ENCODE measurements at regions not wholly inside any gene's neighbourhood (a gene's known extent, or its start where the extent isn't known, plus 50 kb on each side); places are given as distances from the start of the nearest gene placed in this dataset.

DNA sequence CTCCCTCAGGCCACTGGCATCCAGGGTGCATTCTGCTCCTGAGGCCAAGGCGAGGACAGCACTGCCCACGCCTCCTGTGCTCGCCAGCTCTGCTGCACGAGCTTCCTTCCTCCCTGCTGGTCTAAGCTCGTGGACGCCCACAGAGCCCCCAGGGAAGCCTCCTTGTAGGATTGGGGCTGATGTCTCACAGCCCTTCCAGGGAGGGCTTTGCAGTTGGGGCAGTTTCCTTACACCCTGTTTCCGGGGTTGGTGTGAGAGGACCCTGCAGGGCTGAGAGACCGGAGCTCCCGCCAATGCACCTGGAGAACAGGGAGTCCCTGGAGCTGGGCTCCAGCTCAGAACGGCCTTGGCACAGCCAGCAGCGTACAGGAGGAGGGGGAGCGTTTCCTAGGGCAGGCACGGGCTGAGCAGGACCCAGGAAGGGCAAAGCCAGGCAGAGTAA, 172.4 kb upstream of the PDE10A start (continued):
- TF ChIP-seq, protein P1, sequence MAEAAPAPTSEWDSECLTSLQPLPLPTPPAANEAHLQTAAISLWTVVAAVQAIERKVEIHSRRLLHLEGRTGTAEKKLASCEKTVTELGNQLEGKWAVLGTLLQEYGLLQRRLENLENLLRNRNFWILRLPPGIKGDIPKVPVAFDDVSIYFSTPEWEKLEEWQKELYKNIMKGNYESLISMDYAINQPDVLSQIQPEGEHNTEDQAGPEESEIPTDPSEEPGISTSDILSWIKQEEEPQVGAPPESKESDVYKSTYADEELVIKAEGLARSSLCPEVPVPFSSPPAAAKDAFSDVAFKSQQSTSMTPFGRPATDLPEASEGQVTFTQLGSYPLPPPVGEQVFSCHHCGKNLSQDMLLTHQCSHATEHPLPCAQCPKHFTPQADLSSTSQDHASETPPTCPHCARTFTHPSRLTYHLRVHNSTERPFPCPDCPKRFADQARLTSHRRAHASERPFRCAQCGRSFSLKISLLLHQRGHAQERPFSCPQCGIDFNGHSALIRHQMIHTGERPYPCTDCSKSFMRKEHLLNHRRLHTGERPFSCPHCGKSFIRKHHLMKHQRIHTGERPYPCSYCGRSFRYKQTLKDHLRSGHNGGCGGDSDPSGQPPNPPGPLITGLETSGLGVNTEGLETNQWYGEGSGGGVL (tag by site-specific recombination; IDR thresholded peaks at IDR 0.05): no peak
- TF ChIP-seq, protein P2, sequence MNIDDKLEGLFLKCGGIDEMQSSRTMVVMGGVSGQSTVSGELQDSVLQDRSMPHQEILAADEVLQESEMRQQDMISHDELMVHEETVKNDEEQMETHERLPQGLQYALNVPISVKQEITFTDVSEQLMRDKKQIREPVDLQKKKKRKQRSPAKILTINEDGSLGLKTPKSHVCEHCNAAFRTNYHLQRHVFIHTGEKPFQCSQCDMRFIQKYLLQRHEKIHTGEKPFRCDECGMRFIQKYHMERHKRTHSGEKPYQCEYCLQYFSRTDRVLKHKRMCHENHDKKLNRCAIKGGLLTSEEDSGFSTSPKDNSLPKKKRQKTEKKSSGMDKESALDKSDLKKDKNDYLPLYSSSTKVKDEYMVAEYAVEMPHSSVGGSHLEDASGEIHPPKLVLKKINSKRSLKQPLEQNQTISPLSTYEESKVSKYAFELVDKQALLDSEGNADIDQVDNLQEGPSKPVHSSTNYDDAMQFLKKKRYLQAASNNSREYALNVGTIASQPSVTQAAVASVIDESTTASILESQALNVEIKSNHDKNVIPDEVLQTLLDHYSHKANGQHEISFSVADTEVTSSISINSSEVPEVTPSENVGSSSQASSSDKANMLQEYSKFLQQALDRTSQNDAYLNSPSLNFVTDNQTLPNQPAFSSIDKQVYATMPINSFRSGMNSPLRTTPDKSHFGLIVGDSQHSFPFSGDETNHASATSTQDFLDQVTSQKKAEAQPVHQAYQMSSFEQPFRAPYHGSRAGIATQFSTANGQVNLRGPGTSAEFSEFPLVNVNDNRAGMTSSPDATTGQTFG (tag by site-specific recombination; IDR thresholded peaks at IDR 0.05; ENCODE audit: borderline replicate concordance): no peak
- TF ChIP-seq ZNF174 (tag by site-specific recombination; IDR thresholded peaks at IDR 0.05) (no peak), ZNF530 (tag by site-specific recombination; IDR thresholded peaks at IDR 0.05; ENCODE audit: low read depth) (no peak), BCL11B (tag by site-specific recombination; IDR thresholded peaks at IDR 0.05; ENCODE audit: low read depth) (no peak), KLF1 (tag by site-specific recombination; IDR thresholded peaks at IDR 0.05) (no peak), ZNF558 (tag by site-specific recombination; IDR thresholded peaks at IDR 0.05) (no peak), ZNF707 (tag by site-specific recombination; IDR thresholded peaks at IDR 0.05) (no peak), ZNF654 (tag by site-specific recombination; IDR thresholded peaks at IDR 0.05; ENCODE audit: low read depth) (no peak), ZNF16 (tag by site-specific recombination; IDR thresholded peaks at IDR 0.05; ENCODE audit: low read depth) (no peak), ZNF544 (tag by site-specific recombination; IDR thresholded peaks at IDR 0.05) (no peak), ZNF596 (tag by site-specific recombination; IDR thresholded peaks at IDR 0.05) (no peak), ZBTB48 (tag by site-specific recombination; IDR thresholded peaks at IDR 0.05) (no peak), ZNF776 (tag by site-specific recombination; IDR thresholded peaks at IDR 0.05; ENCODE audit: borderline replicate concordance) (no peak), ZIC2 (tag by site-specific recombination; IDR thresholded peaks at IDR 0.05) (peak; percentile 66), ZNF221 (tag by site-specific recombination; IDR thresholded peaks at IDR 0.05; ENCODE audit: borderline replicate concordance) (no peak), ZNF416 (tag by site-specific recombination; IDR thresholded peaks at IDR 0.05) (no peak), EGR2 (tag by site-specific recombination; IDR thresholded peaks at IDR 0.05; ENCODE audit: low read depth) (peak; percentile 47)
- TF ChIP-seq, protein P3, sequence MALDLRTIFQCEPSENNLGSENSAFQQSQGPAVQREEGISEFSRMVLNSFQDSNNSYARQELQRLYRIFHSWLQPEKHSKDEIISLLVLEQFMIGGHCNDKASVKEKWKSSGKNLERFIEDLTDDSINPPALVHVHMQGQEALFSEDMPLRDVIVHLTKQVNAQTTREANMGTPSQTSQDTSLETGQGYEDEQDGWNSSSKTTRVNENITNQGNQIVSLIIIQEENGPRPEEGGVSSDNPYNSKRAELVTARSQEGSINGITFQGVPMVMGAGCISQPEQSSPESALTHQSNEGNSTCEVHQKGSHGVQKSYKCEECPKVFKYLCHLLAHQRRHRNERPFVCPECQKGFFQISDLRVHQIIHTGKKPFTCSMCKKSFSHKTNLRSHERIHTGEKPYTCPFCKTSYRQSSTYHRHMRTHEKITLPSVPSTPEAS (tag by site-specific recombination; IDR thresholded peaks at IDR 0.05): no peak
- TF ChIP-seq, protein P4, sequence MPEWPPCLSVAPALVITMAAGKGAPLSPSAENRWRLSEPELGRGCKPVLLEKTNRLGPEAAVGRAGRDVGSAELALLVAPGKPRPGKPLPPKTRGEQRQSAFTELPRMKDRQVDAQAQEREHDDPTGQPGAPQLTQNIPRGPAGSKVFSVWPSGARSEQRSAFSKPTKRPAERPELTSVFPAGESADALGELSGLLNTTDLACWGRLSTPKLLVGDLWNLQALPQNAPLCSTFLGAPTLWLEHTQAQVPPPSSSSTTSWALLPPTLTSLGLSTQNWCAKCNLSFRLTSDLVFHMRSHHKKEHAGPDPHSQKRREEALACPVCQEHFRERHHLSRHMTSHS (tag by site-specific recombination; IDR thresholded peaks at IDR 0.05): no peak

DNA sequence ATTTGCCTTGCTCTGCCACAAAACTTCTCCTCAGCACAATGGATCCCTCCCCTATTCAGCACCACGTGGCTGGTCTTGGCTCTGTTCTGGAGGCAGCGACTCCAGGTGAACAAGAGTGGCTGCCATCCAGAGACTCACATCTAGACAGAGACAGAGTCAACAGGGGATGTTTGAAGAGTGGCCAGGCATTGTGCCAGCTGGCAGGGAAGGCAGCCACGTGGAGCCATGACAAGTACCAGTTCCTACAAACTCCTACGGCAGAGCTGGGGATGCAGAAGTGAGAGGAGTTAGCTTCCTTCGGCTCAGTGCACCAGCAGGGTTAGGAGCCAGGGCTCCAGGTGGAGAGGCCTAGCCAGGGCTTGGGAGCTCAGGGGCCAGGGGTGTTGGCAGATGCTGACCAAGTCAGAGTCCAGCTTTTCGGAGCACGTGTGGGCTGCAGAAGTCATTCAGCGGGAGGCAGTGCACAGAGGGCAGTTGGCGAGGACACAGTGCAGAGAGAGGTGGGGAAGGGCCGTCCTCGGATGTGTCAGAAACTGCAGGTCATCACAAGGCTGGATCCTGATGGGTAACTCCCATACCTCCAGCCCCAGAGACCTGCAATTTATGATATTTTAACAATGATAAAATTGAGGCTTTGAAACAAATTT, 171.7 kb upstream of the PDE10A start:
- Histone ChIP-seq H3K27ac (ENCODE audit: extremely low read depth, low read depth, low read length) (no peak overlapping the region; the same call in 1 of the 2 replicates), H3K4me1 (ENCODE audit: control insufficient read depth, insufficient read depth, low read length) (peaks cover 2% of the 10 kb centered on the region; the same call in 1 of the 2 replicates), H3K36me3 (ENCODE audit: control insufficient read depth in 2 of 2, insufficient read depth in 1 of 2, low read length in 2 of 2) (no peaks in the 10 kb centered on the region), H3K9me3 (ENCODE audit: control insufficient read depth, insufficient read depth, low read depth, low read length) (no peaks in the 10 kb centered on the region), H3K4me3 (ENCODE audit: low read depth, low read length) (no peak overlapping the region)
- ChIA-PET POLR2A (no interaction called here), CTCF (interaction anchor here (1.4 kb wide), 1 partner anchor 106 kb away, joined by 3 read pairs; no protein-coding TSS in a partner anchor)
- no peak for TF ChIP-seq ZNF549 (tag by site-specific recombination; IDR thresholded peaks at IDR 0.05)
- TF ChIP-seq ZSCAN30 (tag by site-specific recombination; IDR thresholded peaks at IDR 0.05): peak; percentile 17; the same call in 1 of the 2 replicates
- no peak for TF ChIP-seq PRDM1 (tag by site-specific recombination; IDR thresholded peaks at IDR 0.05)
- TF ChIP-seq SP3 (tag by site-specific recombination; IDR thresholded peaks at IDR 0.05): no peak
- TF ChIP-seq ZNF658 (tag by site-specific recombination; IDR thresholded peaks at IDR 0.05): no peak
- TF ChIP-seq, protein P5, sequence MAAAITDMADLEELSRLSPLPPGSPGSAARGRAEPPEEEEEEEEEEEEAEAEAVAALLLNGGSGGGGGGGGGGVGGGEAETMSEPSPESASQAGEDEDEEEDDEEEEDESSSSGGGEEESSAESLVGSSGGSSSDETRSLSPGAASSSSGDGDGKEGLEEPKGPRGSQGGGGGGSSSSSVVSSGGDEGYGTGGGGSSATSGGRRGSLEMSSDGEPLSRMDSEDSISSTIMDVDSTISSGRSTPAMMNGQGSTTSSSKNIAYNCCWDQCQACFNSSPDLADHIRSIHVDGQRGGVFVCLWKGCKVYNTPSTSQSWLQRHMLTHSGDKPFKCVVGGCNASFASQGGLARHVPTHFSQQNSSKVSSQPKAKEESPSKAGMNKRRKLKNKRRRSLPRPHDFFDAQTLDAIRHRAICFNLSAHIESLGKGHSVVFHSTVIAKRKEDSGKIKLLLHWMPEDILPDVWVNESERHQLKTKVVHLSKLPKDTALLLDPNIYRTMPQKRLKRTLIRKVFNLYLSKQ (tag by site-specific recombination; IDR thresholded peaks at IDR 0.05; ENCODE audit: borderline replicate concordance): no peak
- TF ChIP-seq ZNF629 (tag by site-specific recombination; IDR thresholded peaks at IDR 0.05): no peak
- TF ChIP-seq IKZF3 (tag by site-specific recombination; IDR thresholded peaks at IDR 0.05): no peak
- TF ChIP-seq SP7 (tag by site-specific recombination; IDR thresholded peaks at IDR 0.05): no peak
- TF ChIP-seq YY1 (tag by site-specific recombination; IDR thresholded peaks at IDR 0.05): no peak

Measured in HEK293 (cell line).